ENCODE measurements at regions not wholly inside any gene's neighbourhood (a gene's known extent, or its start where the extent isn't known, plus 50 kb on each side); places are given as distances from the start of the nearest gene placed in this dataset.

DNA sequence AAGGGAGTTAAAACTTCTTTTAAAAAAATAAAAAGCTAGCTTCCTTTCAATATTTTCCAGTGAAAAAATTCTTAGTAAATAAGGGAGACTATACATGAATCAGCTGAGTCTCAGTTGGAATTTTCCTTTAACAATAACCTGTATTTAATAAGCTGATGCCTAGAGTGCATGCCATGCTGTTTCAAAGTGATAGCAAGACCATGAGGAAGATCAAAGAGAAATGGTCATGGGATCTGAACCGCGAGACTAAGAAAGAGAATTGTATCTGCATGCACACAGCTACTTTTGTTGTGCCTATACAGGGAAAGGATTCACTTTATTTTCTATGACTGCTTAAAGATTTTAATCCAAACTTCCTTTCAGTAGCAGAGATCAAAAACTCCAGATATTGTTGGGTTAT is 2217.0 kb downstream of the MAT2B start:
- H3K4me1 ChIP-seq = no peaks in the 10 kb centered on the region
- no peak for FAIRE-seq
- H3K27me3 ChIP-seq = no peaks in the 10 kb centered on the region
- 87 to 91% methylated on average over 2 of the region's 2 CpGs for WGBS, 2 donors
- H3K27ac ChIP-seq = no peak overlapping the region
- intact Hi-C loops (cut with DNase I) = no loop called here
- DNase-seq = no peak
- no peak overlapping the region for H3K4me3 ChIP-seq
- H3K9me3 ChIP-seq = no peaks in the 10 kb centered on the region
- no peak for ATAC-seq
- TF ChIP-seq, protein P1, sequence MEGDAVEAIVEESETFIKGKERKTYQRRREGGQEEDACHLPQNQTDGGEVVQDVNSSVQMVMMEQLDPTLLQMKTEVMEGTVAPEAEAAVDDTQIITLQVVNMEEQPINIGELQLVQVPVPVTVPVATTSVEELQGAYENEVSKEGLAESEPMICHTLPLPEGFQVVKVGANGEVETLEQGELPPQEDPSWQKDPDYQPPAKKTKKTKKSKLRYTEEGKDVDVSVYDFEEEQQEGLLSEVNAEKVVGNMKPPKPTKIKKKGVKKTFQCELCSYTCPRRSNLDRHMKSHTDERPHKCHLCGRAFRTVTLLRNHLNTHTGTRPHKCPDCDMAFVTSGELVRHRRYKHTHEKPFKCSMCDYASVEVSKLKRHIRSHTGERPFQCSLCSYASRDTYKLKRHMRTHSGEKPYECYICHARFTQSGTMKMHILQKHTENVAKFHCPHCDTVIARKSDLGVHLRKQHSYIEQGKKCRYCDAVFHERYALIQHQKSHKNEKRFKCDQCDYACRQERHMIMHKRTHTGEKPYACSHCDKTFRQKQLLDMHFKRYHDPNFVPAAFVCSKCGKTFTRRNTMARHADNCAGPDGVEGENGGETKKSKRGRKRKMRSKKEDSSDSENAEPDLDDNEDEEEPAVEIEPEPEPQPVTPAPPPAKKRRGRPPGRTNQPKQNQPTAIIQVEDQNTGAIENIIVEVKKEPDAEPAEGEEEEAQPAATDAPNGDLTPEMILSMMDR (IDR thresholded peaks at IDR 0.05) = no peak
- no peaks in the 10 kb centered on the region for H3K36me3 ChIP-seq

DNA sequence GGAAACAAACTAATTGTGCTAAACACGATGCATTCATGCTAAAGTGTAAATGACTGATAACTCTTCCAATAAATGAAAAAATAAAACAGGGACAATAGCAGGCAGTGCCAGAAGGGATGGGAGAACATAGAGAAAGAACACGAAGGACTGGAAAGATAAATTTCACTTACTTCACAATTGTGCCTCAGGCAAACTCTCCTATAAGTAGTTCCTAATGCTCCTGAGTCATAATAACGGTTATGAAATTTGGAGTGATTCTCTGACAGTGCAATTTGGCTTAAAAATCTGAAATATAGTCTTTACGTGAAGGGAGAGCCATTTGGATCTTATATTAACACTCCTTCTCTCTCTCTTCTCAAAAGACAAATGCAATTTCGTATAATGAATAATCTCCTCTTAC is 2218.5 kb downstream of the MAT2B start:
- no peaks in the 10 kb centered on the region for H3K27me3 ChIP-seq
- intact Hi-C loops (cut with DNase I) = no loop called here
- 77 to 88% methylated on average over 5 of the region's 5 CpGs for WGBS, 2 donors
- no peak overlapping the region for H3K27ac ChIP-seq
- no peak overlapping the region for H3K4me3 ChIP-seq
- H3K36me3 ChIP-seq = no peaks in the 10 kb centered on the region
- ATAC-seq (no peak), DNase-seq (no peak), FAIRE-seq (no peak)
- no peaks in the 10 kb centered on the region for H3K4me1 ChIP-seq
- no peaks in the 10 kb centered on the region for H3K9me3 ChIP-seq
- TF ChIP-seq, protein P1 (IDR thresholded peaks at IDR 0.05) = no peak

DNA sequence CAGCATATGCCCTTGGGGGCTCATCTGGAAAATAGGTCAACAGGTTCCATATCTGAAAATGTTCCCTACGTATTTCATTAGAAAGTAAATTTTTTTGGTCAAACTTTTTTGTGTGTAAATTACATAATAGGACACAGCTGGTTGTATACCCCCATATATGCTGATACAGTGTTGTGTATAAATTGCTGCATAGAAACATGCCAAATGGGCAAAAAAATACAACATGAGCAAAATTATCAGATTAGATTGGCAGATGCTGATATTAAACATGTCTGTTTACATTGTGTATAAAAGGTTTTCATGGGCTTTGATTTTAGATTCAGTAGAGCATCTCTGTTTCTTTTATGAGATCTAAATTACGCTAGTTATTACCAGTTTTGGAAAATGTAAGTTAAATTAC is 2223.0 kb downstream of the MAT2B start:
- no peak overlapping the region for H3K4me3 ChIP-seq
- DNase-seq (no peak), FAIRE-seq (no peak), ATAC-seq (no peak)
- H3K27me3 ChIP-seq = no peaks in the 10 kb centered on the region
- 84 to 85% methylated on average over 2 of the region's 2 CpGs for WGBS, 2 donors
- no peaks in the 10 kb centered on the region for H3K36me3 ChIP-seq
- H3K4me1 ChIP-seq = no peaks in the 10 kb centered on the region
- no peaks in the 10 kb centered on the region for H3K9me3 ChIP-seq
- H3K27ac ChIP-seq = no peak overlapping the region
- TF ChIP-seq, protein P1 (IDR thresholded peaks at IDR 0.05) = no peak
- intact Hi-C loops (cut with DNase I) = no loop called here

DNA sequence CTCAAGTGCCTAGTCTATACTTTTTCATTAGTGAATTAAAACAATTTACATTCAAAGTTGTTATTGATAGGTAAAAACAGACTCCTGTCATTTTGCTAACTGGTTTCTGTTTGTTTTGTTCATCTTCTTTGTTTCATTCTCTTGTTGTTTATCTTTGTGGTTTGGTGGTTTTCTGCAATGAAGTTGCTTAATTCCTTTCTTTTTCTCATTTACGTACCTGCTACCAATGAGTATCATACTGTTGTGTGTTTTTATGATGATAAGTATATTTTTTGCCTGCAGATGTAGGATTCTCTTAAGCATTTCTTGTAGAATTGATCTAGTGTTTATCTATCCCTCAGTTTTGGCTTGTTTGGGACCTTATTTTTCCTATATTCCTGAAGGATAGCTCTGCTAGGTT is 2230.0 kb downstream of the MAT2B start:
- H3K9me3 ChIP-seq = no peaks in the 10 kb centered on the region
- H3K4me1 ChIP-seq = no peaks in the 10 kb centered on the region
- no peak overlapping the region for H3K4me3 ChIP-seq
- ATAC-seq (no peak), FAIRE-seq (no peak), DNase-seq (no peak)
- WGBS, 2 donors = 34 to 88% methylated on average over 1 of the region's 1 CpG
- intact Hi-C loops (cut with DNase I) = no loop called here
- H3K36me3 ChIP-seq = no peaks in the 10 kb centered on the region
- no peak overlapping the region for H3K27ac ChIP-seq
- no peaks in the 10 kb centered on the region for H3K27me3 ChIP-seq
- TF ChIP-seq, protein P1 (IDR thresholded peaks at IDR 0.05) = no peak

DNA sequence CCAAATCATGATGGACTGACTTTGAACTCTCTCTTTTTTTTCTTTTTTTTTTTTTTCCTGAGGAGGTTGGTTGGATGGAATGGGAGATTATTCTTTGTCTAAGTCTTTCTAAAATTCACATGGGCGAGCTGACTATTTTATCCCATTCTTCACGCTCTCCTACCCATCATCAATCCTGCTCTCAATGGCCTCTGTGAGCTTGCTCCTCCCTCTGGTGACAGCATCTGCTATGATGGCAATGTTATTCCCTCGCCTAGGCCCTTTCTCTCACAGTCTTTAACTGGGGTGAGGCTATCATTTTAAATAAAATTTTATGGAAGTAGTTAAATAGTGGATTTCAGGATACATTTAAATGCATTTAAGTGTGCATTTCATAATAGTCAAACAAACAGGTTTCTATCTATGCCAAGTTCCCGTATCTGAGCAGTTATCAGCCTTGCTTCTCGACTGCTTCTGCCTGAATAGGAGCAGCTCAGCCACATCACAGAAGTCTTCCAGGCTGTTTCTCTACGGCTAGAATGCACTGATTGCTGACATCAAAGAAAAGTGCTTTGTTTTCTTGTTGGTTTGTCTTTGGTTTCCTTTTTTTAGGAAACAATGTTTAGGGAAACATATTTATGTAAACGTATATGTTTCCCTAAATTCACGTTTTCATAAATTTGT is 2233.8 kb downstream of the MAT2B start:
- no peak for FAIRE-seq
- Histone ChIP-seq H3K9me3 (no peaks in the 10 kb centered on the region), H3K4me3 (no peak overlapping the region), H3K27ac (no peak overlapping the region), H3K27me3 (no peaks in the 10 kb centered on the region), H3K4me1 (no peaks in the 10 kb centered on the region), H3K36me3 (no peaks in the 10 kb centered on the region)
- WGBS, 2 donors = 73 to 85% methylated on average over 8 of the region's 8 CpGs
- no peak for ATAC-seq
- TF ChIP-seq, protein P1 (IDR thresholded peaks at IDR 0.05) = no peak
- DNase-seq = no peak
- intact Hi-C loops (cut with DNase I) = no loop called here

Data from pancreas (tissue), 10 donors.